K562 (cell line): ENCODE measurements at regions not wholly inside any gene's neighbourhood (a gene's known extent, or its start where the extent isn't known, plus 50 kb on each side); places are given as distances from the start of the nearest gene placed in this dataset.

Experiments
- MEF2A ChIP-seq: IDR thresholded peaks from 2 replicates; pipeline ENCODE4 v1.6.1; 2011; ENCODE audit warnings: low read depth, mild to moderate bottlenecking, low read length, moderate library complexity; ENCODE audit not compliant: control insufficient read depth
- MTF1 ChIP-seq: fragments of 250-450 bp; sonication (Bioruptor Pico); IDR thresholded peaks from 2 replicates; pipeline ENCODE4 v1.9.0; 2021; ENCODE audit warnings: moderate library complexity, mild to moderate bottlenecking, inconsistent platforms, borderline replicate concordance
- NFYB ChIP-seq: IDR thresholded peaks from 2 replicates; pipeline ENCODE4 v1.6.1; 2011; ENCODE audit warnings: mild to moderate bottlenecking, moderate library complexity; ENCODE audit not compliant: insufficient read length; ENCODE audit errors: extremely low read depth
- POLR2A ChIP-seq: fragments of 450-650 bp; conservative IDR thresholded peaks from 2 replicates; pipeline ENCODE4 v1.6.1; 2016
- RBM14 ChIP-seq: fragments of 200-400 bp; formaldehyde crosslinking; IDR thresholded peaks from 2 replicates; pipeline ENCODE4 v1.6.1; 2018; ENCODE audit warnings: low read depth, mild to moderate bottlenecking, low read length, moderate library complexity, borderline replicate concordance; ENCODE audit not compliant: insufficient read depth

DNA sequence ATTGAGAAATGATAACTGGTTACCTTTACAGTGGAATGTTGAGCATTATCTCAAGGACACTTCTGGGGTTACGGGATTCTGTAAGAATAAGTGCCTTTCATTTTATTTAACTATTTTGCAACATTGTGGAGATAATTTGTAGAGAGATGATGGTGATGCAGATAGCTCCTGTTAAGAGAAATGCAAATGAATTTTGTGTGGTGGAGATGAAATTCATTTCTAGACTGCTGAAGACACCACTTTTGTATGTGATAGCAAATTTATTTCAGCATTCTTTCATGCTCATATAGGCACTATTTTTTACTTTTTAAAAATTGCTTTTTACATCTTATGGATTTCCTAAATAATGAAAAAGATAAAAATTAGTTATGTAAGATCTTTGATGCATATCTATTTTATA, 463.3 kb upstream of the CBLB start:
- TF ChIP-seq MEF2A (no peak), NFYB (no peak), MTF1 (CRISPR knock-in tag) (no peak), RBM14 (no peak), POLR2A (no peak)
